Calu3 (cell line): ENCODE measurements at regions not wholly inside any gene's neighbourhood (a gene's known extent, or its start where the extent isn't known, plus 50 kb on each side); places are given as distances from the start of the nearest gene placed in this dataset.

Experiments used
- BruUV-seq: library from RNA; stranded (reverse); fragments of 400-500 nt; replicated peaks from 2 replicates; lab custom pipeline; 2021; lab: Mats Ljungman, UMichigan
- CTCF ChIA-PET: fragments of 300-600 bp; sonication (Branson Sonifier 250); formaldehyde crosslinking; loops from one replicate; lab custom pipeline; 2022; ENCODE audit warnings: antibody characterized with exemption; lab: Charles Lee
- DNase-seq: peaks from one replicate; pipeline ENCODE4 v3.0.0; 2022
- H3K27ac Mint-ChIP-seq: one replicate; pipeline ENCODE4 v1.8.0; 2022; ENCODE audit warnings: mixed read lengths; ENCODE audit not compliant: unreplicated experiment
- H3K27me3 Mint-ChIP-seq: one replicate; pipeline ENCODE4 v1.8.0; 2022; ENCODE audit warnings: mixed read lengths; ENCODE audit not compliant: unreplicated experiment
- H3K36me3 Mint-ChIP-seq: one replicate; pipeline ENCODE4 v1.8.0; 2022; ENCODE audit warnings: mild to moderate bottlenecking, moderate library complexity, mixed read lengths; ENCODE audit not compliant: insufficient read depth, unreplicated experiment
- H3K4me1 Mint-ChIP-seq: one replicate; pipeline ENCODE4 v1.8.0; 2022; ENCODE audit warnings: mild to moderate bottlenecking, low read depth, mixed read lengths; ENCODE audit not compliant: unreplicated experiment
- H3K4me3 Mint-ChIP-seq: one replicate; pipeline ENCODE4 v1.8.0; 2022; ENCODE audit warnings: mild to moderate bottlenecking, low read depth, moderate library complexity, mixed read lengths; ENCODE audit not compliant: unreplicated experiment
- H3K9me3 Mint-ChIP-seq: one replicate; pipeline ENCODE4 v1.8.0; 2022; ENCODE audit warnings: low read depth, mixed read lengths; ENCODE audit not compliant: unreplicated experiment
- CTCF ChIP-seq: fragments of 200-600 bp; IDR thresholded peaks from one replicate; pipeline ENCODE4 v1.8.0; 2022; ENCODE audit warnings: antibody characterized with exemption; ENCODE audit not compliant: unreplicated experiment
- intact Hi-C: fragments of 100-400 bp; cut with micrococcal nuclease; formaldehyde crosslinking; loops from one replicate; pipeline ENCODE4 v1.10.0; 2022; ENCODE audit not compliant: unreplicated experiment

- no peak overlapping the region for H3K4me3 Mint-ChIP-seq
- peaks cover 11% of the 10 kb centered on the region for H3K4me1 Mint-ChIP-seq
- BruUV-seq, result no TSS peak
- no peak for DNase-seq
- intact Hi-C loops, result no loop called here
- no peaks in the 10 kb centered on the region for H3K36me3 Mint-ChIP-seq
- TF ChIP-seq CTCF, result no peak
- CTCF ChIA-PET, result interaction anchor here (1.0 kb wide), 1 partner anchor 252 kb away, joined by 4 read pairs; no protein-coding TSS in a partner anchor
- H3K9me3 Mint-ChIP-seq, result no peaks in the 10 kb centered on the region
- peaks cover 52% of the 10 kb centered on the region for H3K27me3 Mint-ChIP-seq
- H3K27ac Mint-ChIP-seq, result no peak overlapping the region
Observed at GRCh38 chr15:70351941-70352774, 254.4 kb upstream of the TLE3 start.

- intact Hi-C loops, result no loop called here
- Mint-ChIP-seq H3K4me3 (no peak overlapping the region), H3K27ac (no peak overlapping the region), H3K4me1 (peaks cover 11% of the 10 kb centered on the region), H3K9me3 (no peaks in the 10 kb centered on the region), H3K36me3 (no peaks in the 10 kb centered on the region), H3K27me3 (peaks cover 52% of the 10 kb centered on the region)
- no peak for DNase-seq
- CTCF ChIA-PET, result interaction anchor here (1.0 kb wide), 1 partner anchor 252 kb away, joined by 4 read pairs; no protein-coding TSS in a partner anchor
- no peak for TF ChIP-seq CTCF
- BruUV-seq, result no TSS peak
Observed at GRCh38 chr15:70351391-70351790, 253.7 kb upstream of the TLE3 start.

GRCh38 chr15:70348581-70349344 is 251.0 kb upstream of the TLE3 start:
- Mint-ChIP-seq H3K9me3 (no peaks in the 10 kb centered on the region), H3K4me1 (peaks cover 11% of the 10 kb centered on the region), H3K27ac (no peak overlapping the region), H3K27me3 (peaks cover 29% of the 10 kb centered on the region), H3K4me3 (no peak overlapping the region), H3K36me3 (no peaks in the 10 kb centered on the region)
- no peak for TF ChIP-seq CTCF
- no TSS peak for BruUV-seq
- peak; percentile 72 for DNase-seq
- CTCF ChIA-PET, result interaction anchor here (1.1 kb wide), 1 partner anchor 29 kb away, joined by 4 read pairs; no protein-coding TSS in a partner anchor
- intact Hi-C loops, result no loop called here

GRCh38 chr15:70348226-70348543 is 250.5 kb upstream of the TLE3 start:
- H3K4me1 Mint-ChIP-seq, result peaks cover 11% of the 10 kb centered on the region
- no peak overlapping the region for H3K27ac Mint-ChIP-seq
- CTCF ChIA-PET, result no interaction called here
- no peak for TF ChIP-seq CTCF
- intact Hi-C loops, result no loop called here
- no peak for DNase-seq
- no peak overlapping the region for H3K4me3 Mint-ChIP-seq
- no TSS peak for BruUV-seq
- no peaks in the 10 kb centered on the region for H3K9me3 Mint-ChIP-seq
- H3K27me3 Mint-ChIP-seq, result peaks cover 23% of the 10 kb centered on the region
- H3K36me3 Mint-ChIP-seq, result no peaks in the 10 kb centered on the region
